SK-N-SH treated with all-trans-retinoic acid at 6 μM for 48 hours (cell line): ENCODE measurements at regions not wholly inside any gene's neighbourhood (a gene's known extent, or its start where the extent isn't known, plus 50 kb on each side); places are given as distances from the start of the nearest gene placed in this dataset.

Experiments
- ATAC-seq: fragments of 200-7000 bp; cut with Tn5 transposase; 3 replicates; pipeline ENCODE4 v1.9.1; 2020; ENCODE audit warnings: mild to moderate bottlenecking, moderate library complexity
- ARNTL ChIP-seq: fragments of 450-650 bp; formaldehyde crosslinking; IDR thresholded peaks from 2 replicates; pipeline ENCODE4 v1.5.0; 2020; ENCODE audit warnings: low read depth, mild to moderate bottlenecking, moderate library complexity, borderline replicate concordance
- BACH2 ChIP-seq: fragments of 250-450 bp; sonication (Bioruptor Pico); IDR thresholded peaks from 2 replicates; pipeline ENCODE4 v1.9.0; 2021; ENCODE audit warnings: mild to moderate bottlenecking, borderline replicate concordance
- CSDC2 ChIP-seq: fragments of 250-450 bp; sonication (Bioruptor Pico); IDR thresholded peaks from 2 replicates; pipeline ENCODE4 v1.5.0; 2020; ENCODE audit warnings: mild to moderate bottlenecking, moderate library complexity
- ESRRG ChIP-seq: fragments of 250-450 bp; sonication (Bioruptor Pico); IDR thresholded peaks from 2 replicates; pipeline ENCODE4 v1.6.1; 2021; ENCODE audit warnings: mild to moderate bottlenecking
- GLIS3 ChIP-seq: fragments of 250-450 bp; sonication (Bioruptor Pico); IDR thresholded peaks from 2 replicates; pipeline ENCODE4 v1.5.0; 2020; ENCODE audit warnings: mild to moderate bottlenecking, moderate library complexity
- ISL1 ChIP-seq: fragments of 250-450 bp; sonication (Bioruptor Pico); IDR thresholded peaks from 2 replicates; pipeline ENCODE4 v2.1.2; 2022; ENCODE audit warnings: mild to moderate bottlenecking, moderate library complexity
- OSR1 ChIP-seq: fragments of 250-450 bp; sonication (Bioruptor Pico); IDR thresholded peaks from 2 replicates; pipeline ENCODE4 v1.8.0; 2022; ENCODE audit warnings: moderate library complexity, mild to moderate bottlenecking, inconsistent platforms
- PPARA ChIP-seq: fragments of 250-450 bp; sonication (Bioruptor Pico); IDR thresholded peaks from 2 replicates; pipeline ENCODE4 v1.5.0; 2020; ENCODE audit warnings: mild to moderate bottlenecking, borderline replicate concordance
- SNAI2 ChIP-seq: fragments of 250-450 bp; sonication (Bioruptor Pico); IDR thresholded peaks from 2 replicates; pipeline ENCODE4 v1.5.0; 2020; ENCODE audit warnings: mild to moderate bottlenecking, moderate library complexity
- TCF4 ChIP-seq: fragments of 250-450 bp; sonication (Bioruptor Pico); IDR thresholded peaks from 2 replicates; pipeline ENCODE4 v1.8.0; 2021; ENCODE audit warnings: mild to moderate bottlenecking, moderate library complexity, borderline replicate concordance
- TOX ChIP-seq: fragments of 250-450 bp; sonication (Bioruptor Pico); IDR thresholded peaks from 2 replicates; pipeline ENCODE4 v1.8.0; 2021; ENCODE audit warnings: mild to moderate bottlenecking, moderate library complexity, borderline replicate concordance
- TSHZ2 ChIP-seq: fragments of 250-450 bp; sonication (Bioruptor Pico); IDR thresholded peaks from 2 replicates; pipeline ENCODE4 v1.5.0; 2020; ENCODE audit warnings: mild to moderate bottlenecking, moderate library complexity
- ZC3H10 ChIP-seq: fragments of 250-450 bp; sonication (Bioruptor Pico); IDR thresholded peaks from 2 replicates; pipeline ENCODE4 v1.5.1; 2021; ENCODE audit warnings: mild to moderate bottlenecking, moderate library complexity
- ZFP3 ChIP-seq: fragments of 250-450 bp; sonication (Bioruptor Pico); IDR thresholded peaks from 2 replicates; pipeline ENCODE4 v1.5.0; 2020; ENCODE audit warnings: mild to moderate bottlenecking, moderate library complexity
- ZFP30 ChIP-seq: fragments of 450-650 bp; formaldehyde crosslinking; IDR thresholded peaks from 2 replicates; pipeline ENCODE4 v1.5.0; 2022; ENCODE audit warnings: mild to moderate bottlenecking, moderate library complexity
- ZNF565 ChIP-seq: fragments of 450-650 bp; formaldehyde crosslinking; conservative IDR thresholded peaks from 2 replicates; pipeline ENCODE4 v1.5.0; 2020; ENCODE audit warnings: low read depth, mild to moderate bottlenecking, moderate library complexity
- ZNF70 ChIP-seq: fragments of 450-650 bp; formaldehyde crosslinking; IDR thresholded peaks from 2 replicates; pipeline ENCODE4 v1.5.0; 2020; ENCODE audit warnings: mild to moderate bottlenecking, moderate library complexity
- ZNF8 ChIP-seq: fragments of 450-650 bp; formaldehyde crosslinking; IDR thresholded peaks from 2 replicates; pipeline ENCODE4 v1.5.0; 2020; ENCODE audit warnings: mild to moderate bottlenecking, moderate library complexity
- TF ChIP-seq, protein P1 (sequence below): fragments of 250-450 bp; sonication (Bioruptor Pico); IDR thresholded peaks from 2 replicates; pipeline ENCODE4 v1.5.1; 2021; ENCODE audit warnings: mild to moderate bottlenecking, moderate library complexity

GRCh38 chr17:79216826-79217225, 142.2 kb downstream of the ENGASE start (continued):
- no peak for TF ChIP-seq TSHZ2 (CRISPR knock-in tag)

- no peak for ATAC-seq
- TF ChIP-seq BACH2 (CRISPR knock-in tag) (no peak), TSHZ2 (CRISPR knock-in tag) (no peak), ZFP30 (CRISPR knock-in tag) (no peak), ISL1 (CRISPR knock-in tag) (no peak), ZC3H10 (no peak), CSDC2 (CRISPR knock-in tag) (no peak), PPARA (CRISPR knock-in tag) (no peak), OSR1 (no peak)
Observed at GRCh38 chr17:79216391-79216790, 141.8 kb downstream of the ENGASE start.

DNA sequence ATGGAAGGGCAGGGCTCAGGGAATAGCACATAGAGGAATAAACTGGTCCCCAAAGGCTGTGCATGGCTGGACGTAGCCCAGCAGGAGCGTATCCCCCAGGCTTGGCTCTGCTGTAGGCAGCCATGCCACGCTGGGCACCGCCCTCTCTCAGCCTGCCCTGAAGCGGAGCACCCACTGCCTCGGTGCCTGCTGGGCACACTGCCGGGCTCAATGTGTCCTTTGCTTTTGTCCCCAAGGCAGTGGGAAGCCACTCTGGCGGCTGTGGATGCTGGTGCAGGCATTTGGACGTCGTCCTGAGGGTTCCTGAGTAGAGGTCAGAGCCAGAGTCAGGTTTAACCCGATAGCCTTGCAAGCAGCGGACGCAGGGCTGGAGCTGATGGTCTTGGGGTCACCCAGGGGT, 141.0 kb downstream of the ENGASE start:
- ATAC-seq: no peak

GRCh38 chr17:79214940-79215604, 140.4 kb downstream of the ENGASE start:
- ATAC-seq: no peak
- TF ChIP-seq CSDC2 (CRISPR knock-in tag) (no peak), ESRRG (CRISPR knock-in tag) (no peak), ZNF565 (CRISPR knock-in tag) (no peak), TSHZ2 (CRISPR knock-in tag) (no peak), ZNF8 (no peak), ZFP30 (CRISPR knock-in tag) (no peak), OSR1 (no peak), TCF4 (CRISPR knock-in tag) (no peak), TOX (CRISPR knock-in tag) (no peak)

More for the DNA sequence above, 141.0 kb downstream of the ENGASE start:
- no peak for TF ChIP-seq ZNF70 (CRISPR knock-in tag)

DNA sequence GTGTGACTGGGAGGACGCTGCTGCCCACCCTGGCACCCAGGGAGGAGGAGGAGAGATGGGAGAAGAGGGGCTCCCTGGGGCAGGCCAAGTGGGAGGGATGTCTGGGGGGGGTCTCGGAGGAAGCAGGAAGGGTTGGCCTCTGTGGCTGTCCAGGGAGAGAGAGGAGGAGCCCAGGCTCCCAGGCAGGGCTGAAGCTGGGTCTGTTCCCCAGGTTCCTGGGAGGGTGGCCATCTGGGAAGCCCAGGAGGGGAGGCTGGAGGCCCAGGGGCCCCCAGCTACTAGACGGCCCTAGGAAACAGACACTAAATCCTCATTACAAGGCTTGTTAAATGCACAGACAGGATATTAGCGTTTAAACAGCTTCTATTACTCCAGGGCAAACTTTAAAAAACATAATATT, 139.8 kb downstream of the ENGASE start:
- ATAC-seq: no peak

More for the DNA sequence above, 139.8 kb downstream of the ENGASE start:
- no peak for TF ChIP-seq ARNTL
- TF ChIP-seq SNAI2: no peak
- no peak for TF ChIP-seq ESRRG (CRISPR knock-in tag)
- TF ChIP-seq GLIS3 (CRISPR knock-in tag): no peak
- TF ChIP-seq ZNF565 (CRISPR knock-in tag): no peak
- no peak for TF ChIP-seq PPARA (CRISPR knock-in tag)
- no peak for TF ChIP-seq TOX (CRISPR knock-in tag)
- TF ChIP-seq BACH2 (CRISPR knock-in tag): no peak
- no peak for TF ChIP-seq ISL1 (CRISPR knock-in tag)
- TF ChIP-seq, protein P1, sequence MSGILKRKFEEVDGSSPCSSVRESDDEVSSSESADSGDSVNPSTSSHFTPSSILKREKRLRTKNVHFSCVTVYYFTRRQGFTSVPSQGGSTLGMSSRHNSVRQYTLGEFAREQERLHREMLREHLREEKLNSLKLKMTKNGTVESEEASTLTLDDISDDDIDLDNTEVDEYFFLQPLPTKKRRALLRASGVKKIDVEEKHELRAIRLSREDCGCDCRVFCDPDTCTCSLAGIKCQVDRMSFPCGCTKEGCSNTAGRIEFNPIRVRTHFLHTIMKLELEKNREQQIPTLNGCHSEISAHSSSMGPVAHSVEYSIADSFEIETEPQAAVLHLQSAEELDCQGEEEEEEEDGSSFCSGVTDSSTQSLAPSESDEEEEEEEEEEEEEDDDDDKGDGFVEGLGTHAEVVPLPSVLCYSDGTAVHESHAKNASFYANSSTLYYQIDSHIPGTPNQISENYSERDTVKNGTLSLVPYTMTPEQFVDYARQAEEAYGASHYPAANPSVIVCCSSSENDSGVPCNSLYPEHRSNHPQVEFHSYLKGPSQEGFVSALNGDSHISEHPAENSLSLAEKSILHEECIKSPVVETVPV: no peak
- no peak for TF ChIP-seq TSHZ2 (CRISPR knock-in tag)
- TF ChIP-seq ZNF70 (CRISPR knock-in tag): no peak
- TF ChIP-seq ZC3H10: no peak
- TF ChIP-seq ZFP3 (CRISPR knock-in tag): no peak
